ENCODE measurements at regions not wholly inside any gene's neighbourhood (a gene's known extent, or its start where the extent isn't known, plus 50 kb on each side); places are given as distances from the start of the nearest gene placed in this dataset.

DNA sequence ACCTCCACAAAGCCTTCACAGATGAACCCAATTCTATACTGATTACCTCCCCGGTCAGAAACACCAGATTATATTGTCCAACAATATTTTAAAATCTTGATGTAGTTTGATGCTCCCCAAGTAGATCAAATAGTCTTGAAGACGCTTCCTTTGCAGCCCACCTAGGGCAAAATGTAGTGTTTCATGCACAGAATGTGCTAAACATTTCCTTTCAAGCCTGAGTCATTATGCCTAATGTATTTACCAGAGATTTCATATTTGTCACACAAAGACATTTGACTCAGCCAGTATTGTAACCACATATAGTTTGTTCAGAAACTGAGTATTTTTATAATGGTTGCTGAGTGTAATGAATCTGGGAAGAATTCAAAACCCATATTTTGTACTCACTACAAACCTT, 1396.8 kb downstream of the LRRC4C start:
- DNase-seq = peak; percentile 3

DNA sequence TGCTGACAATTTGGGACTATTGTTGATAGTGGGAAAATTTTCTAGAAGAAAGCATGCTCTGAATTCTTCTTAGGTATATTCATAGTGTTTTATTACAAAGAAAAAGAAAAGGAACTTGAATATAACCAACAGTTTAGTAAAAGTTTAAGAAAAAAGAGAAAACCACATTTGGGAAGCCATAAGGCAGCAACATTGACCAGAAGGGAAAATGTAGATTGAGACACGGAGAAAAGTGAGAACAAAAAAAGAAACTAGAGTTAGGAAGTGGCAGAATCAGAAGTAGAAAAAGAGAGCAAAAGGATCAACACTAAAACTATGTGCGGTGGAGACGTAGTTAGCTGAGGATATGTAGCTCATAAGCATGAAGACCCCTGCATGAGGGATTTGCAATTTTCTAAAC, 1398.2 kb downstream of the LRRC4C start:
- no peak for DNase-seq

DNA sequence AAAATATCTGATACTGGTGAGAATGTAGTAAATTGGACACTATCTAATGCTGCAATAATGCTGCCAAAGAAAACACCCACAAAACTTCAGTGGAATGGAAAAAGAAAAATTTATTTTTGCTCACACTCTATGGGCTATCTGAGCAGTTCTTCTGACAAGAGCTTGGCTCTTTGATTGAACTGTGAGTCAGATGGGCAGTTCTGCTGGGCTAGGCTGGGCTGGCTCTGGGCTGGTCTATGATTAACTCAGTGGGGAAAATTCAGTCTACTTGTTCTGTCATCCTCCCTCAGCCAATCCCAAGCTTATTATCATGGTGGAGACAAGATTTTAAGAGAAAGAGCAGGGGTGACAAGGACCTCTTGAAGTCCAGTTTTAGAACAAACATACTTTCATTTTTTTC, 1404.8 kb downstream of the LRRC4C start:
- no peak for DNase-seq

DNA sequence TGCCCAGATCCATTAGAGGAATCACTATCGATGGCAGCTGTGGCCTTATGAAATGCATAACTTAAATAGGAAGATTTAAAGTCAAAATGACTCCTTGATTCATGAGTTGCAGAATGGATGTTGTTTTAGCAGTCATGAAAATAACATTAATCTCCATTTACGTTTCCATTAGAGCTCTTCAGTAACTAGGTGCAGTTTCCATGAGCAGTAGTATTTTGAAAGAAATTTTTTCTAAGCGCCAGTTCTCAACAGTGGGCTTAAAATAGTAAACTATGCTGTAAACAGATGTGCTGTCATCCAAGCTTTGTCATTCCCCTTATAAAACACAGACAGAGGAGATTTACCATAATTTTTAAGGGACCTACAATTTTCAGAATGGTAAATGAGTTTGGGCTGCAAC, 1414.1 kb downstream of the LRRC4C start:
- DNase-seq = no peak

DNA sequence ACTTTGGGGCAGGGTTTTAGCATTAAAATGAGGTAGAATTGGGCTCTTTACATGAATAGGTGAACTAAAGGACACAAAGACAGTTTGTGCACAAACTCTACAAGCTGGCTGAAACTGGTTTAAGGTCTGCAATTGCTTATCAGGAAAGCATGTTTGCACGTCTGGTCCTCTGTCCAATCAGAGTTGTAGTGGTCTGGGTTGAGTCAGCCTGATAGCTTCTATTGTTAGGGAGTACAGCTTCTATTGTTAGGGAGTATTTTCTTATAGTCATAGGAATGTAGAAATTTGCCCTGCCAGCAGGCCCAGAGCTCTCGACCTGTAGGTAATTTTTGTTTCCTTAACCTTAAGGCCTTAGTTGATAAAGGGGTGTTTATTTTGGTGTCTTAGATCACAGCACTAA, 1422.4 kb downstream of the LRRC4C start:
- DNase-seq = no peak

DNA sequence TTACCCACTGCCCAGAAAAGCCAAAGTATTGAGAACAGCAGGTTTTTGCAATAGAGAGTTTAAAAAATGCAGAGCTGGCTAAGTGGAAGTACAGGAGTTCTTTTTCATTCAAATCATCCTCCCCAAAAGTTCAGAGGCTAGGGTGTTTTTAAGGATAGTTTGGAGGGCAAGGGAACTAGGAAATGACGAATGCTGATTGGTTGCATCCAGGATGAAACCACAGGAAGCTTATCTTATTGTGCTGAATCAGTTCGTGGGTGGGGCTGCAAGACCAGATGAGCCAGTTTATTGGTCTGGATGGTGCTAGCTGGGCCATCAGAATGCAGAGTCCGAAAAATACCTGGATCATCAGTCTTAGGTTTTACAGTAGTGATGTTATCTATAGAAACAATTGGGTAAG, 1427.1 kb downstream of the LRRC4C start:
- no peak for DNase-seq

DNA sequence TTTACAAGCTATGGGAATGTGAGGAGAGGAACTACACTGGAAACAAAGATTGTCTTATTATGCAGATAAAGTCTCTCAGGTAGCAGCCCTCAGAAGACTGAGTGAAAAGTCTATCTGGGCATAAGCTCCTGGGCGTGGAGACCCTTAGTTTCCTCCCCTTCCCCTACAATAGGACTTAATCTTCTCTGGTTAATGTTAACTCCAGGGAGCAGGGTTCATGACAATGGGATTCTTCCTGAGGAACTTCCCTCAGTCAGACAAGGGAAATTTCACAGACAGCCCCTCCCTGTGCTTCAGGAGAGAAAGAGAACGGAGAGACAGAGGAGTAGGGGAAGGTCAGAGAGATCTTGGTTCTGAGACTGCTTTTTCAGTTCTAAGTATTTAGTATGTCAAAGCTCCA, 1428.6 kb downstream of the LRRC4C start:
- DNase-seq = no peak

DNA sequence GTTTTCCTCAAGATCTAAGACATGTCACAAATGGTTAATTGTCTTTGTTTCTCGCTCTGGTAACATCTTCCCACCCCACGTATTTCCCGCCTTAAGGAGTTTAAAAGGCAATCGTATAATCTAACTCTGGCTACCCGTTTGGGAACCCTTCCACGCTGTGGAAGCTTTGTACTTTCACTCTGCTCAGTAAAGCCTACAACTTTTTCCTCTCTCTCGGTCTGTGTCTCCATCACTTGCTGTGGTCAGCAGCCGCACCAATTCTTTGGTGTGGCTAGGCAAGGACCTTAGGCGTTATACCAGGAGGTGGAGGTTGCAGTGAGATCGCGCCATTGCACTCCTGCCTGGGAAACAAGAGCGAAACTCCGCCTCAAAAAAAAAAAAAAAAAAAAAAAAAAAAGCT, 1430.1 kb downstream of the LRRC4C start:
- no peak for DNase-seq

DNA sequence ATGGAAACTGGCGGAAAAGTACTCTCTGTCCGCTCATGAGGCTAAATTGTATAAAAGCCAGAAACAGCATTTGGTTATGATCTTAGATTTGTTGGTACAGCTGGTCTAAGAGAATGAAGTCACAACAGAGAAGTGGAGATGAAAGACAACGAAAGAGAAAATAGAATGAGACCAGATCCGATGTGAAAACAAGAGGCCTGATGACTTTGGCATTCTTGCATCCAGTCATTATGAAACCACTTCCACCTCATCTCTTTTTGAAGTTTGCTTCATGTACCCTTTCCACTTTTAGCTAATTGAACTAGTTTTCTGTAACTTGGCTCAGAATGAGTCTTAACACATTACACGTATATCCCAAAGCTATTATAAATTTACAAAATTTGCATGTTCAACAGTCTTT, 1431.7 kb downstream of the LRRC4C start:
- DNase-seq = no peak

DNA sequence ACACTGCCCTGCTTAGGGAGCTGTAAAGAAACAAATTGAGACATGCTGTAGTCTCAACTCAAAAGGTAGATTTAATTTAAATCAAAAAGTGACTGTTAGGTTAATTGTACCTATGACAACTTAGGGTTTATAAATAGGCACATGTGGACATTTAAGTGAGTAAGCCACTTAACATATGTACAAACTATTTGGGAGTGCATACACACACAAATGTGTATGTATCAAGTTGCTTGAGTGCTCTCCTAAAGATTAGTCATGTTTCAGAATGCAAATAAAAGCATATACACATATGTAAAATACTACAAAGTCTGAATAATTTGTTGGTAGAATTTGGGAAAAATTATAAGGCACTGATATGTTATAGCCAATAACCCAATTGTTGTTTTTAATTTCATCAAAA, 1435.7 kb downstream of the LRRC4C start:
- no peak for DNase-seq

DNA sequence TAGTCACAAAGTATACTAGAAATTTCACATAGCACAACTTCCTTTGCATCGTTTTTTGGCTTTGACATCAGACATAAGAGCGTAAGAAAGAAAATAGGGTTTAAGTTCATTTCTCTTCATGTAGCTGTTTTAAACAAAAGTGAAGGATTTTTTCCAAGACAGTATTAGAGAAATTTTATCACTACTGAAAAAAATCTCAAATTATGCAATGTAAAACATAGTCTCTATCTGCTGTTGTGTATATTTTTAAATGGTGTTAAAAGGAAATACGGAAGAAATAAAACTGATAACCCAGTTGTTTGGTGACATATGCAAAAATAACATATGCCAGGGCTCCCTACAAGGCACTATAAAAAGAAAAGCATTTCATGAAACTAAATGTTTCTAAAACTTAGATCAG, 1449.4 kb downstream of the LRRC4C start:
- DNase-seq = no peak

DNA sequence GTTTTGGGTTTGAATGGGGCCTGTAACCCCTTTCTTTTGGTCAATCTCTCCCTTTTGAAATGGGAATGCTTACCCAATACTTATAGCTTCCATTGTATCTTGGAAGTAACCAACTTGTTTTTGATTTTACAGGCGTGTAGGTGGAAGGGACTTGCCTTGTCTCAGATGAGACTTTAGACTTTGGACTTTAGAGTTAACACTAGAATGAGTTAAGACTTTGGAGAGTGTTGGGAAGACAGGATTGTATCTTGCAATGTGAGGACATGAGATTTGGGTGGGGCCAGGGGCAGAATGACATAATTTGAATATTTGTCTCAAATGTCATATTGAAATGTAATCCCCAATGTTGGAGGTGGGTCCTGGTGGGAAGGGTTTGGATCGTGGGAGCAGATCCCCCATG, 1466.9 kb downstream of the LRRC4C start:
- no peak for DNase-seq

DNA sequence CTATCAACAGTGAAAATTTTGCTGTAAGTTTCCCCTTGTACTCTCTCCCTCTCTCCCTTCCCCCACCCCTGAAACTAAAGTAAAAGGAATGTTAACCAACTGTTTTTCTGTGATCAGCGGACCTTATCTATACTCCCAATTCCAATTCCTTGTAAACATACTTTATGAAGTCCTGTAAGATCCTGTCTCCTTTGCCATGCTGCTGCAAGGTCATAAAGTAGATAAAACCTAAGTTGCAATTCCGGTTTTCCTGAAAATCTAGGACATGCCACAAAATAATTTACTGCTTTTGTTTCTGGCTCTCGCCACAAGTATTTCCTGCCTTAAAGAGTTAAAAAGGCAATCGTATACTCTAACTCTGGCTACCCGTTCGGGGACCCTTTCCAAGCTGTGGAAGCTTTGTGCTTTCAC, 1469.0 kb downstream of the LRRC4C start:
- no peak for DNase-seq

DNA sequence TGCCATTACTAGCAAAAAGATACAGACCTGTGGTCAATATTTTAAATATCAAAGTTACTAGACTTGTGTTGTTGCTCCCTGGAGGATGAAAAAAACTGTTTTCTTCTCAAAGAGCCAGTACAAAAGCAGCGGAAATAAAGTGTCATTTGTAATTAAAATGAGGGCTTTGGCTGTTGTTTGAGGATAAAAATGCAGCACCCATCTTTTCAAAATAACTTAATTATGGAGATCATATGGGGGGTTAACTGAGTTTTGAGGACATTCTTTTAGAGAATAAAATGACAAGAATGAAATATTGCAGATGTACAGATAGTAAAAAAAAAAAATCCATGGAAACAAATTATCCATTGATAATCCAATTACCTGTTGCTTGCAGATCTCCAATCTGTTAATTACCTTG, 1484.4 kb downstream of the LRRC4C start:
- no peak for DNase-seq

DNA sequence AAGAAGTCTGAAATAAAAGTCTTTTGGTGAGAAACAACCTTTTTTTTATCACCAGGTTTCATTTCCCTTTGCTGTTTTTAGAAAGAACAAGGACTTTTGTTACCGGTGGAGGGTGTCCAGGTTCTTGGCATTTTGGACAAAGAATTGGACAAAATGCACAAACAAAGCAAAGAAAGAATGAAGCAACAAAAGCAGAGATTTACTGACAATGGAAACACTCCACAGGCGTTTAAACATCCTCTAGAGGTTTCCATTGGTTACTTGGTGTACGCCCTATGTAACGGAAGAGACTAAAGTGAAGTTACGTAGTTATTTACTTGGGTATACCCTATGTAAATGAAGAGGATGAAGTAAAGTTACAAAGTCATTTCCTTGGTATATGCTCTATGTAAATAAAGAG, 1487.0 kb downstream of the LRRC4C start:
- DNase-seq = no peak

DNA sequence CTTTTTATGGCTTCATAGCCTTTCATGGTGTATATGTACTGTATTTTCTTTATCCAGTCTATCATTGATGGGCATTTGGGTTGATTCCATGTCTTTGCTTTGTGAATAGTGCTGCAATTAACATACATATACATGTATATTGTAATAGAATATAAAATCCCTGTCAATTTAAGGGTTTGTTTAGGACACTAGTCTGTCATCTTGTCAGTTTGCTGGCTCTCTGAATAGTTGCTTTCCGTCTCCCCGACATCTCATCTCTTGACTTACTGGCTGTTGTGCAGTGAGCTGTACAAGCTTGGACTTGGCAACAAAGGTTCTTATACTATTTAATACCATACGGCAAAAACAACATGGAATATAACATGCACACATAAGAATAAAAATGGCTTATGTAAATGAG, 1487.5 kb downstream of the LRRC4C start:
- DNase-seq = no peak

DNA sequence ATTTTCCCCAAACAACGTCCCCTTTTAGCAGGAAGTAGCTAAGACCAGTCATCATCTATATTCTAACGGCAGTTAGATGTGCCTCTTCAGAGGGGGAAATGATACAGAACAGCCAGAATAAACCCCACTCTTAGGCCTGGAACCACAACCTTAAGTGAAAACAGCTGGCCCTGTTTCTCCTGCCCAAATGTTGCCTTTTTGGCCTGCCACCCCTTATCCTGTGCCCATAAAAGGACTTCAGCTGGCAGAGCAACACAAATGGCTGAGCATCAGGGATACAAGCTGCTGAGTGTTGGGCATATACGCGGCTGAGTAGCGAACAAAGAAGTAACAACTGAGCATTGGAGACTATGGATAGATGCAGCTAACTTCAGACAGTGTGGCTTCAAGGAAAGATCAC, 1491.4 kb downstream of the LRRC4C start:
- no peak for DNase-seq

DNA sequence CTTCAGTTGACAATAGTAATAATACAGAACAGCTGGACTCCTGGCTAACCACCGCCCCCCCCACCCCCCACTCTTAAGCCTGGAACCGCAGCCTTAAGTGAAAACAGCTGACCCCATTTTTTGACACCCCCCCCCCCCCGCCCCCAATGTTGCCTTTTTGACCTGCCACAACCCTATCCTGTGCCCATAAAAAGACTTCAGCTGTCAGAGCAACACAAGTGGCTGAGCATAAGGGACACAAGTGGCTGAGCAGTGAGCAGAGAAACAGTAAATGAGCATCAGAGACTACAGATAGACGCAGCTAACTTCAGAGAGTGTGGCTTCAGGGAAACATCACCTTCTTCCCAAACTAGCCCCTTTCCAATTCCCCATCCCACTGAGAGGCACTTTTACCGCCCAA, 1493.8 kb downstream of the LRRC4C start:
- DNase-seq = no peak

DNA sequence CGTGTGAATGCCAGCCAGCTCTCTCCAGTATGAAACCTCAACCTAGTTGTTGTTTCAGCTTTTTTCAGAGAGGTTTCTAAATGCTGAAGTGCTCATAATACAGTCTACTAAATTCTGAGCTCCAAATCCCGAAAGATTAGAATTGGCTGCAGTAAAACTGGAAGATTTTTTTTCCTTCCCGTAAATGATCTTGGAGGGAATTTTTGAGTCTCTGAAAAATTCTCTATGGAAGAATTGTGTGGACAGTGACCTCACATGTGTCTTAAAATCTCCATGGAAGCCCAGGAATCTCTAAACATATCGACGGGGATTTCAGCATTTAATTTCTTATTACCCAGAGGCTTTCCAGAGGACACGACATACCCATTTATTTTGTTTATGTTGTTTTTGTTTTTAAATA, 1499.2 kb downstream of the LRRC4C start:
- DNase-seq = no peak

DNA sequence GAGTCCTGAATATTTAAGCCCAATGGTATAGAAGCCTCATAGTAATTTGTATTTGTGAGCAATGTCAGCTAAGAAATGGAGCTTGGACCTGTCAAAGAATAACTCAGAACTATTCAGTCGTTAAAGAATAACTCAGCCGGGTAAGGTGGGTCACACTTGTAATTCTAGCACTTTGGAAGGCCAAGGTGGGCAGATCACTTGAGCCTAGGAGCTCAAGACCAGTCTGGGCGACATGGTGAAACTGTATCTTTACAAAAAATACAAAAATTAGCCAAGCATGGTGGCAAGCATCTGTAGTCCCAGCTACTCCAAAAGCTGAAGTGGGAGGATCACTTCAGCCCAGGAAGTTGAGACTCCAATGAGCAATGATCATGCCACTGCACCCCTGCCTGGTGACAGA, 1526.5 kb downstream of the LRRC4C start:
- no peak for DNase-seq

DNA sequence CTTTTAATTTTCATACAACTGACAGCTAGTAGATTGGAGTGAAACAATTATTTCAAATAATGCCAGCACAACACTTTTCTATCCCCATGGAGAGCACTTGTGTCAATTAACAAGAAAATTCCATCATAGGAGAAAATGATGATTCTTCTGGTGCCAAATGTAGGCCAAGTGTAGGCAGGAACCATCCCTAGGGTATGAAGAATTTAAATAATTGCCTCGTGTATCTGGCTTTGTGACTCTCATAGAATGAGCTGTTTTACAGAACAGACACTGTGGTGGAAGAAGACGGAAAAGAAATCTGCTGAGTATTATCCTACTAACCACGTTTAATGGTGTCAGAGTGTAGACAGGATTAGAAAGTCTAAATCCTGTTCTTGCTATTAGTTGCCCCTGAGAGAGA, 1542.2 kb downstream of the LRRC4C start:
- no peak for DNase-seq

DNA sequence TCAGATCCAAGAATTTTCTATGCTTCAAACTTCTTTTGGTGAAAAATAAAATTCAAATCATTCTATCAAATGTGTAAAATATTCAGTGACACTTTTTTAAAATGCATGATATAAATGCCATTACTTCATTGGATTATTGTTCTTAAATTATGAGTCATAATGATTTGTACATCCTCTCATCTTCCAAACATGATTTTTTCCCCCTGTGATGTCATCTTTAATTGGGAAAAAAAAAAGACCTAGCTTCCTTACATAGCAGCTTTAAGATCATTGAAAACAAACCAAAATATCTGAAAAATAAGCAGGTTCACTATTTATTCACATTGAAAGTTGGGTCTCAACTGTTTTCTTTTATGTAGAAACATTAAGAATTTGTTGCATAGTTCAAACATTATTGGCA, 1549.4 kb downstream of the LRRC4C start:
- DNase-seq = no peak

DNA sequence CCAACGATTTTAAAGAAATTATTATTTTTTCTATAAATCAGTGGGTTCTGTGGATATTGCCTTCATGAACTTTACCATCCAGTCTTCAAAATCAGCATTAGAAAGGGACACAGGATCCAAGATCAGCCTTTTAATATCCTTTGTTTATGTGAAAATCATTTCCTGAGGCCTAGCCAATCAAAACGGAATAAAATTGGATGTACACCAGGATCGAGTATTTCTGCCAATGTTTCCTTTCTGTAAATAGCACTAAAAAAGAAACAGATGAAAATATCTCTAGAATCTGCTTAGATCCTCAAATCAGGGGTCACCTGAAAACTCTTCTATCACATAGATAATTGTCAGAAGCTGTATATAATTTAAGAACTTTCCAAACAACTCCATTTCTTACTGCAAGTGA, 1598.5 kb downstream of the LRRC4C start:
- DNase-seq = no peak

DNA sequence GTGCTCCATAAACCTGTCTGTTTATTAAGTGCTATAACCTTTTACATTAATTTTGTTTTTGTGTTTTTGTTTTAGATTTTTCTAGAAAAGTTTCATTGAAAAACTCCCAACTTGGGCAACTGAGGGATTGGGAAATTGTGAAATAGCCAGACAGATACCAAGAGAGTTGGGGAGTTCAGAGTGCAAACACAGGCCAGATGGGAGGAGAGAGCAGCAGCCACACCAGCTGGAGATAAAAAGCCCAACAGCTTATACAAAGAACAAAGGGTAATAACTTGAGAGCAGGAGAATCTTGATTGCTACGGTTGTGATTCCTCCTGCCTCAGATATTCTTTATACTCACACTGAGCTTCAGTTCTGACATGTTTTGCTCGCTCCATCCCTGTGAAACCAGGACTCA, 1642.2 kb downstream of the LRRC4C start:
- no peak for DNase-seq

DNA sequence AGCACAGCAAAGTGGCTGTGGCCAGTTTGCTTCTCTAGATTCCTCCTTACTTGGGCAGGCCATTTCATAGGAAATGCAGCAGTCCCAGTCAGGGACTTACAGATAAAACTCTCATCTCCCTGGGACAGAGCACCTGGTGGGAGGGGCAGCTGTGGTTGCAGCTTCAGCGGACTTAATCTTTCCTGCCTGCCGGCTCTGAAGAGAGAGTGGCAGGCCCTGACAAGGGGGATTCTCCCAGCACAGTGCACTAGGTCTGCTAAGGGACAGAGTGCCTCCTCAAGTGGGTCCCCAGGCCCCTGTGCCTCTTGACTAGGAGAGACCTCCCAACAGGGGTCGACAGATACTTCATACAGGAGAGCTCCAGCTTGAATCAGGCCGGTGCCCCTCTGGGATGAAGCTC, 1649.1 kb downstream of the LRRC4C start:
- DNase-seq = no peak

DNA sequence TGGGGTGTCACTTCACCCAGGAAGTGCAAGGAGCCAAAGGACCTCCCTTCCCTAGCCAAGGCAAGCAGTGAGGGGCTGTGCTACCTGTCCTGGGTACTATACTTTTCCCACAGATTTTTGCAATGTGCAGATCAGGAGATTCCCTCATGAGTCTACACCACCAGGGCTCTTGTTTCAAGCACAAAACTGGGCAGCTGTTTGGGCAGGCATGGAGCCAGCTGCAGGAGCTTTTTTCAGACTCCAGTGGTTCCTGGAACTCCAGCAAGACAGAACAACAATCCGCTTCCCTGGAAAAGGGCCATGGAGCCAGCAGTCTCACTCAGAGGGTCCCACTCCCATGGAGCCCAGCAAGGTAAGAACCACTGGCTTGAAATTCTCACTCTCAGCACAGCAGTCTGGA, 1649.6 kb downstream of the LRRC4C start:
- no peak for DNase-seq
